HS-27A (cell line): ENCODE measurements at regions not wholly inside any gene's neighbourhood (a gene's known extent, or its start where the extent isn't known, plus 50 kb on each side); places are given as distances from the start of the nearest gene placed in this dataset.

Experiments used
- DNase-seq: peaks from one replicate; pipeline ENCODE4 v3.0.0-alpha.2; 2012; ENCODE audit warnings: low read depth, missing footprints

DNA sequence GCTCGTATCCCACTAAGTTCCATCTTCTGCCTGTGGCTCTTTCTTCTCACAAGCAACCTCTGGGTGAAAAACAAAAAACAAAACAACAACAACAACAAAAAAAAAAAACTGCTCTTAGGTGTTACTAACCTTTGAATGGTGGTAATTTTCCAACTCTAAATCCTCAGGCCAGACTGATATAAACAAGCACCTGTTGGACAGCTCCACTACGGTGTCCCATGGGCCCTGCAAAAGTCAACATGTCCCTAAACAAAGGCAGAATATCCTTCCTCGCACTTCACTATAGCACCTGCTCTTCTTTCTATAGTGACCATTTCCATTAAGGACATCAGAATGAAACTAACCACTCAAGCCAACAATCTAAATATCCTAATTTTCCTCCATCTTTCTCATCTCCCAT is 54.6 kb upstream of the PARM1 start:
- no peak for DNase-seq

DNA sequence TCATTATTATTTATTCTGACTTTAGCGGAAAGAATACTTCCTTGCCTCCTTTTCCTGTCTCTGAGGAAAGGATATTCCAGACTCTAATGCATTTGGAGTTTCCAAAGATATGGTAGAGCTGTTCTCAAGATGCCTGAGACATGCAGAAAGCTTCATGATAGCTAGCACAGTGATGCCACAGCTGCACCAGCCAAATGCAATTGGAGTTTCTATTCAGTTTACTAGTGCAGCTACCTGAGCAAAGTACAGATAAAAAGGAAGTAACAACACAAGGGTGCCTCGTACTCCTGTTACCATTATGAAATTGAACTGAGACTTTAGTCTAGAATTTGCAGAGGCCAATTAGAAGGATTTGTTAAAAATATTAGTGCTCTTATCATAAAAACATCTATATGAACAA is 57.5 kb upstream of the PARM1 start:
- no peak for DNase-seq

DNA sequence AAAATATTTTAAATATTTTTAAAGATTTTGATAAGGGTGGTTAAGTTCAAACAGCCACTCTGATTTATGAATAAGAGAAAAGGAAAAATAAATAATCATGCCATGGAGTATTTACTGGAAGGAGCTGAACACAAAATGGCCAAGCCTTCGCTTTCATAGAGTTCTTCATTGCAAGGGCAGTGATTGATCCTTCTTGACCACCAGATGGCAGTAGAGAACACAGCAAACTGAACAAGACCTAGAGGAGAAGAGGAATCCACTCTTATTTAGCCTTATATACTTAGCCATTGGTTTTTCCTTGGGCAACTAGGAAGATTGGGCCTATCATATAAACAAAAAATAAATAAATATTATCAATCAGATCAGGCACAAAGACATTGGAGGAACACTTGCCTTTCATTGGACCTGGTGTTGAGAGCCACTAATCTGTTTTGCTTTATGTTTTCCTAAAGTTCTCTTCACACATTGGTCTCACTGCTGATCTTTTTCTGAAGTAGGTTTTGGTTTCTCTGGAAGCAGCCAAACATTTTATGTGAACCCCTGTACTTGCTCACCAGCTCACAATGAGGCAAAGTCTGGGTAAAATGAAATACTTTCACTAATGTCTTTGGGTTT is 58.1 kb upstream of the PARM1 start:
- peak; percentile 12 for DNase-seq

DNA sequence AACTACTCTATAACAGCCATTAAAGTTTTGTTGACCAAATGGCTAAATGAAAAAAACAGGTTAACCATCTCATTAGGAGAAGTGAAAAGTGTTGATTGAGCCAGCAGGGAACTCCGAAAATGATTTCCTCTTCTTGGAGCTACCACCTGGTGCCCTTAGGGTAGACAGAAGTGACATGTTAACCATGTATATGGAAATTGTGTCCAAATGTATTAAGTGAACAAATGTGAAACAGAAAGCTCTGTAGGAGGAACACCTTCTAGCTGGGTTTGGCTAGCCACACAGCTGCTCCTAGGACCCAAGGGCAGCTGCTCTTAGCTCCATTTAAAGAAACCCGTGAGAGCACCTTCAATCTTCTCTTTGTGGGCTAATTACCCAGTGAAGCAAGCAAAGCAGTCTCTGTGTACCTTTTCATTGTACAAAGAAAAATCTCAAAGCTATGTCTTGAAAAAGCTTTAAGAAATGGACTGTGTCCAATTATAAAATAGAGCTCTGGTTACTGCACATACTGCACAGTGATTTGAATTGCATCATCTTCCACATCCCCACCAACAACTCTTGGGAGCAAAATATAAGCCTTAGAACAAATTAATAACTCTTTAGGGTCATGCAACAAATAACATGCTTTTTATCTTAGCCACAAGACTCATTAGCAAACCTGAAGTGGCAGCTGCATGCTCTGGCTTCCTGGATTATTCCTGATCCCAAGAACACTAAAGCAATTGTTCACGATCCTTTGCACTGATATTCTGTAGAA is 59.2 kb upstream of the PARM1 start:
- no peak for DNase-seq

DNA sequence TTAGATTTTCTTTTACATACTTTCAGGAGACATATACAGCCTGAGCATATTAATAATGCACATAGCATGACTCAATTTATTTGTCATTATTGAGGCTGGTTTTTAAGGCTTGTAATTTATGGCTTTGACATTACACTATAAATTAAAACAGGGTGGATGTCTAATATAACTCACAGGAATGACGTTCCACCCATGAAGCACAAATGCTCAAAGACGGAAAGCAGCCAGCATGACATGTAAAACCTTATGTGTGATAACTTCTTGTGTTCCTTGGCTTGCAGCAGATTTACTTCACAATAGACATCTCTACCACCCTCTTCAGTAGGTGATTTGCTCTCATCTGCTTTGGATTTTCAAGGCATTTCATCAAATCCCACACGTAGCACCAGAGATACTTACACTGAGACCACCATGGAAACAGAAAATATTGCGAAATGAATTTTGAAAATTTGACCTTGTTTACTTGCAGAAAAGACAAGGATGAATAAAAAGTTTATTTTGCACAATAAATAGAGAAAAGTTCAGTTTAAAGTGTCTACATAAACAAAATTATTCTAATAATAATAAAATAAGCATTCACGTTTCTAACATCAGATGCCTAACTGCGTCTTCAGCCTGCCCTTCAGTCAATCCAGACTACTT is 64.7 kb upstream of the BTC start:
- no peak for DNase-seq

DNA sequence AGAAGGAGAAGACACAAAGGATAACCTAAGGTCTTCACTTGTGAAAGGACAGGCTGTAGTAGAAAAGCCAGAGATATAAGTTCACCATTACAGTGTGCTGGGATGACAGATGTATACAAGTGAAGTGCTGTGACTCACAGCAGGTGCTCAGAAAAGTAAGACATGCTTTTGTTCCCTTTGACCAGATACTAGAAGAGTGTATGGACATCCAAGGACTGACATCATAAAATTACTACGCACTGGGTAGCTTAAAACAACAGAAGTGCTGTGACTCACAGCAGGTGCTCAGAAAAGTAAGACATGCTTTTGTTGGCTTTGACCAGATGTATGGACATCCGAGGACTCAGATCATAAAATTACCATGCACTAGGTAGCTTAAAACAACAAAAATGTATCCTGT is 61.6 kb upstream of the BTC start:
- DNase-seq, result no peak

DNA sequence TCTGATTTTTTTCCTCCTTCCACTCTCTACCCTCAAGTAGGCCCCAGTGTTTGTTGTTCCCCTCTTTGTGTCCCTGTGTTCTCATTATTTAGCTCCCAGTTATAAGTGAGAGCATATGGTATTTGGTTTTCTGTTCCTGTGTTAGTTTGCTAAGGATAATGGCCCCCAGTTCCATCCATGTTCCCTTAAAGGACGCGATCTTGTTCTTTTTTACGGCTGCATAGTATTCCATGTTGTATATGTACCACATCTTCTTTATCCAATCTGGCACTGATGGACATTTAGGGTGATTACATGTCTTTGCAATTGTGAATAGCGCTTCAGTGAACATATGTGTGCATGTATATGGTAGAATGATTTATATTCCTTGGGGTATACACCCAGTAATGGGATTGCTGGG is 54.5 kb upstream of the BTC start:
- DNase-seq, result no peak

DNA sequence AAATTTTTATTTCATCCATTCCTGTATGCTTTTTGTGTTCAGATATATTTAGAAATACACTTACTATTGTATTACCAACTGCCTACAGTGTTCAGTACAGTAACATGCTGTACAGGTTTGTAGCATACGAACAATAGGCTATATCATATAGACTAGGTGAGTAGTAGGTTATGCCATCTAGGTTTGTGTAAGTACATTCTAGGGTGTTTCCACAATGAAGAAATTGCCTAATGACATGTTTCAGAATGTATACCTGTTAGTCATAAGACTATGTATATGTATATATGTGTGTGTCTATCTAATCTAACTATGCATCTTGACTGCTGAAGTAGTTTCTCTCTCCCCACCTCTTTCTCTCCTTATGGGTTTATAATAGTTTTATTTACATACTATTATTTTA is 51.5 kb upstream of the BTC start:
- DNase-seq, result no peak
